HCT116 (cell line): ENCODE measurements at regions not wholly inside any gene's neighbourhood (a gene's known extent, or its start where the extent isn't known, plus 50 kb on each side); places are given as distances from the start of the nearest gene placed in this dataset.
"Not testable (repeated sequence)": the region's sequence is repeated elsewhere in the genome, so short reads cannot be mapped to it uniquely, and the experiment has no call there.

ENCODE experiments used
- ATAC-seq: fragments of 200-7000 bp; cut with Tn5 transposase; 2 replicates; pipeline ENCODE4 v1.9.1; 2020; ENCODE audit warnings: mild to moderate bottlenecking, moderate library complexity
- BruUV-seq: library from RNA; stranded (reverse); fragments of 400-500 nt; replicated peaks from 2 replicates; lab custom pipeline; 2021; lab: Mats Ljungman, UMichigan
- CTCF ChIA-PET: fragments of 300-600 bp; sonication (Branson Sonifier 250); formaldehyde crosslinking; loops from one replicate; lab custom pipeline; 2021; ENCODE audit warnings: antibody characterized with exemption; lab: Charles Lee
- POLR2A ChIA-PET: fragments of 300-600, 350-600 bp; sonication (Branson Sonifier 250); formaldehyde crosslinking; loops from one replicate; lab custom pipeline; 2021; ENCODE audit warnings: antibody characterized with exemption; lab: Charles Lee
- RAD21 ChIA-PET, 2 experiments: fragments of 300-600 bp; sonication (Branson Sonifier 250); formaldehyde crosslinking; loops; one replicate each; lab custom pipeline; 2023; ENCODE audit warnings: low total read pairs in 2 of 2; ENCODE audit not compliant: uncharacterized antibody in 2 of 2, unreplicated experiment in 2 of 2, low non-redundant PET in 1 of 2; lab: Charles Lee
- DNase-seq: peaks from one replicate; pipeline ENCODE4 v3.0.0-alpha.2; 2010; ENCODE audit warnings: low read depth, low spot score
- H2AFZ ChIP-seq: fragments of 200-600 bp; shearing (Covaris generic), sonication (generic); 2 replicates; pipeline ENCODE4 v1.6.1; 2017; ENCODE audit warnings: low read depth, mixed run types, mixed read lengths, antibody characterized with exemption, low read length; ENCODE audit not compliant: poor library complexity, severe bottlenecking
- H3K27ac ChIP-seq: 2 replicates; pipeline ENCODE4 v1.5.1; 2012; ENCODE audit warnings: low read depth, low read length
- H3K27me3 ChIP-seq: fragments of 200-600 bp; sonication (generic); 2 replicates; pipeline ENCODE4 v1.6.1; 2016; ENCODE audit warnings: mixed run types, low read length, mixed read lengths; ENCODE audit not compliant: insufficient read depth
- H3K36me3 ChIP-seq, 2 experiments: fragments of 200-500 bp in 1 of 2; fragments of 200-600 bp in 1 of 2; sonication (Bioruptor generic) in 1 of 2; sonication (generic) in 1 of 2; 2 replicates each; pipeline versions ENCODE4 v1.5.1 to v1.6.1; 2014 to 2016; ENCODE audit warnings: low read length in 2 of 2, inconsistent platforms in 1 of 2, mixed read lengths in 1 of 2, mixed run types in 1 of 2; ENCODE audit not compliant: insufficient read depth in 2 of 2, control insufficient read depth in 1 of 2
- H3K4me1 ChIP-seq, 2 experiments: fragments of 200-600 bp in 1 of 2; sonication (generic) in 1 of 2; 2 replicates each; pipeline versions ENCODE4 v1.5.1 to v1.6.1; 2012 to 2017; ENCODE audit warnings: low read length in 2 of 2, inconsistent platforms in 1 of 2, mild to moderate bottlenecking in 1 of 2, mixed read lengths in 1 of 2, mixed run types in 1 of 2, moderate library complexity in 1 of 2; ENCODE audit not compliant: insufficient read depth in 2 of 2, control insufficient read depth in 1 of 2
- H3K4me2 ChIP-seq: fragments of 200-600 bp; sonication (generic); 2 replicates; pipeline ENCODE4 v1.6.1; 2017; ENCODE audit warnings: mixed run types, low read length, mixed read lengths
- H3K4me3 ChIP-seq, 2 experiments: fragments of 200-600 bp in 1 of 2; sonication (generic) in 1 of 2; replicated peaks in 1 of 2; 2 replicates each; pipeline ENCODE4 v1.5.1; 2011 to 2016; ENCODE audit warnings: low read length in 2 of 2, control low read depth in 1 of 2, low read depth in 1 of 2, mild to moderate bottlenecking in 1 of 2, mixed read lengths in 1 of 2, mixed run types in 1 of 2
- H3K79me2 ChIP-seq: fragments of 200-600 bp; sonication (generic); 2 replicates; pipeline ENCODE4 v1.6.1; 2017; ENCODE audit warnings: mild to moderate bottlenecking, mixed run types, low read length, moderate library complexity, mixed read lengths; ENCODE audit not compliant: insufficient read depth
- H3K9ac ChIP-seq: fragments of 200-600 bp; sonication (generic); 2 replicates; pipeline ENCODE4 v1.6.1; 2016; ENCODE audit warnings: low read length, mixed read lengths
- H3K9me2 ChIP-seq: fragments of 200-600 bp; sonication (generic), shearing (Covaris generic); 2 replicates; pipeline ENCODE4 v1.6.1; 2017; ENCODE audit warnings: mixed run types, mild to moderate bottlenecking, moderate library complexity; ENCODE audit not compliant: insufficient read depth
- H3K9me3 ChIP-seq, 2 experiments: fragments of 200-500 bp in 1 of 2; fragments of 200-600 bp in 1 of 2; sonication (Bioruptor generic) in 1 of 2; sonication (generic) in 1 of 2; 2 replicates each; pipeline ENCODE4 v1.6.1; 2014 to 2017; ENCODE audit warnings: low read length in 2 of 2, mixed read lengths in 2 of 2, inconsistent platforms in 1 of 2, low read depth in 1 of 2, mild to moderate bottlenecking in 1 of 2, mixed run types in 1 of 2, moderate library complexity in 1 of 2; ENCODE audit not compliant: control insufficient read depth in 1 of 2, insufficient read depth in 1 of 2
- H4K20me1 ChIP-seq: fragments of 200-600 bp; sonication (generic), shearing (Covaris generic); 2 replicates; pipeline ENCODE4 v1.6.1; 2017; ENCODE audit warnings: mixed run types, mild to moderate bottlenecking, moderate library complexity; ENCODE audit not compliant: insufficient read depth
- EGR1 ChIP-seq: IDR thresholded peaks from 2 replicates; pipeline ENCODE4 v1.6.1; 2012; ENCODE audit warnings: low read depth
- ELF1 ChIP-seq: IDR thresholded peaks from 2 replicates; pipeline ENCODE4 v1.6.1; 2012; ENCODE audit warnings: low read depth, borderline replicate concordance
- EZH2phosphoT487 ChIP-seq: fragments of 200-600 bp; IDR thresholded peaks from 2 replicates; pipeline ENCODE4 v1.6.1; 2018; ENCODE audit warnings: antibody characterized with exemption, borderline replicate concordance
- JUND ChIP-seq: IDR thresholded peaks from 2 replicates; pipeline ENCODE4 v1.6.1; 2012
- ZNF274 ChIP-seq: fragments of 200-500 bp; sonication (Bioruptor generic); IDR thresholded peaks from 2 replicates; pipeline ENCODE4 v1.6.1; 2014; ENCODE audit warnings: mild to moderate bottlenecking, low read depth, low read length, inconsistent platforms
- intact Hi-C: fragments of 100-400 bp; cut with micrococcal nuclease; formaldehyde crosslinking; loops from 2 replicates; pipeline ENCODE4 v1.10.0; 2022
- TF ChIP-seq, protein P1 (sequence below), 3 experiments: fragments of 200-600 bp in 1 of 3; sonication (generic) in 1 of 3; IDR thresholded peaks in 2 of 3; conservative IDR thresholded peaks in 1 of 3; 2 replicates each; pipeline ENCODE4 v1.5.1; 2012 to 2017; ENCODE audit warnings: low read depth in 2 of 3, low read length in 2 of 3, antibody characterized with exemption in 1 of 3, borderline replicate concordance in 1 of 3, control low read depth in 1 of 3, mild to moderate bottlenecking in 1 of 3, mixed read lengths in 1 of 3, mixed run types in 1 of 3, moderate library complexity in 1 of 3; ENCODE audit not compliant: insufficient read depth in 1 of 3
- TF ChIP-seq, protein P2 (sequence below): IDR thresholded peaks from 2 replicates; pipeline ENCODE4 v1.6.1; 2012
- TF ChIP-seq, protein P3 (sequence below): IDR thresholded peaks from 2 replicates; pipeline ENCODE4 v1.6.1; 2012; ENCODE audit warnings: low read depth
- TF ChIP-seq, protein P4 (sequence below): IDR thresholded peaks from 2 replicates; pipeline ENCODE4 v1.6.1; 2012

DNA sequence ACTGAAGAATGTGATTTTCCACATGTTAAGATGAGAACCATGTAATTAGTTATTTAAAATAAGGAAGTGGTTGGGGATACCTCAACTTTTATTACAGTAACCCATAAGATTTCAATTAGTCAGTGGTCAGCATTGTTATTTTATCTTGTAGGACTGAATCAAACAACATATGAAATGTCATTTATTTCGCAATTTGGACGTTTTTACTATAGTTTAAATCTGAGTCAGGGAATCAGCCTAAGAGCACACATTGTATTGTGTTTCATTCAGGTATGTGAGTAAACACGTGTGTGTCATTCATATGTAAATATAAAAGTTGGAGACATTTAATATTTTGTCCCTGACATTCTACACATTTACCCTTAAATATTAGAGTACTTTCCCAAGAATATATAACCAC is 1418.7 kb downstream of the GRIK2 start (continued):
- TF ChIP-seq, protein P1, sequence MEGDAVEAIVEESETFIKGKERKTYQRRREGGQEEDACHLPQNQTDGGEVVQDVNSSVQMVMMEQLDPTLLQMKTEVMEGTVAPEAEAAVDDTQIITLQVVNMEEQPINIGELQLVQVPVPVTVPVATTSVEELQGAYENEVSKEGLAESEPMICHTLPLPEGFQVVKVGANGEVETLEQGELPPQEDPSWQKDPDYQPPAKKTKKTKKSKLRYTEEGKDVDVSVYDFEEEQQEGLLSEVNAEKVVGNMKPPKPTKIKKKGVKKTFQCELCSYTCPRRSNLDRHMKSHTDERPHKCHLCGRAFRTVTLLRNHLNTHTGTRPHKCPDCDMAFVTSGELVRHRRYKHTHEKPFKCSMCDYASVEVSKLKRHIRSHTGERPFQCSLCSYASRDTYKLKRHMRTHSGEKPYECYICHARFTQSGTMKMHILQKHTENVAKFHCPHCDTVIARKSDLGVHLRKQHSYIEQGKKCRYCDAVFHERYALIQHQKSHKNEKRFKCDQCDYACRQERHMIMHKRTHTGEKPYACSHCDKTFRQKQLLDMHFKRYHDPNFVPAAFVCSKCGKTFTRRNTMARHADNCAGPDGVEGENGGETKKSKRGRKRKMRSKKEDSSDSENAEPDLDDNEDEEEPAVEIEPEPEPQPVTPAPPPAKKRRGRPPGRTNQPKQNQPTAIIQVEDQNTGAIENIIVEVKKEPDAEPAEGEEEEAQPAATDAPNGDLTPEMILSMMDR (IDR thresholded peaks at IDR 0.05 in 2 of 3, conservative IDR thresholded peaks at IDR 0.05 in 1 of 3; ENCODE audit: borderline replicate concordance in 1 of 3, insufficient read depth in 1 of 3, low read depth in 2 of 3, low read length in 2 of 3): no peak
- TF ChIP-seq JUND: no peak
- no peak for TF ChIP-seq EGR1
- TF ChIP-seq, protein P2, sequence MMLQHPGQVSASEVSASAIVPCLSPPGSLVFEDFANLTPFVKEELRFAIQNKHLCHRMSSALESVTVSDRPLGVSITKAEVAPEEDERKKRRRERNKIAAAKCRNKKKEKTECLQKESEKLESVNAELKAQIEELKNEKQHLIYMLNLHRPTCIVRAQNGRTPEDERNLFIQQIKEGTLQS: no peak
- TF ChIP-seq ZNF274: no peak
- TF ChIP-seq, all 23 proteins: peak for 0

DNA sequence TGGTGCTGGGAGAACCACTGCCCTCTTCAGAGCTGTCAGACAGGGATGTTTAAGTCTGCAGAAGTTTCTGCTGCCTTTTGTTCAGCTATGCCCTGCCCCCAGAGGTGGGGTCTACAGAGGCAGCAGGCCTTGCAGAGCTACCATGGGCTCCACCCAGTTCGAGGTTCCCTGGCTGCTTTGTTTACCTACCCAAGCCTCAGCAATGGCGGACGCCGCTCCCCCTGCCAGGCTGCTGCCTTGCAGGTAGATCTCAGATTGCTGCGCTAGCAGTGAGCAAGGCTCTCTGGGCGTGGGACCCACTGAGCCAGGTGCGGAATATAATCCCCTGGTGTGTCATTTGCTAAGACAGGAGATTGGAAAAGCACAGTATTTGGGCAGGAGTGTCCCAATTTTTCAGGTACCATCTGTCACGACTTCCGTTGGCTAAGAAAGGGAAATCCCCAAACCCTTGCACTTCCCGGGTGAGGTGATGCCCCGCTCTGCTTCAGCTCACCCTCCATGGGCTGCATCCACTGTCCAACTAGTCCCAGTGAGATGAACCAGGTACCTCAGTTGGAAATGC is 1415.5 kb downstream of the GRIK2 start:
- H3K9me3 ChIP-seq, H4K20me1 ChIP-seq, POLR2A ChIA-PET, H3K9ac ChIP-seq, H3K27ac ChIP-seq, ATAC-seq, H3K79me2 ChIP-seq, BruUV-seq, H3K27me3 ChIP-seq, CTCF ChIA-PET, H3K36me3 ChIP-seq, H3K4me2 ChIP-seq, H2AFZ ChIP-seq, H3K9me2 ChIP-seq, DNase-seq, H3K4me3 ChIP-seq, RAD21 ChIA-PET, H3K4me1 ChIP-seq, intact Hi-C loops: not testable (repeated sequence)

DNA sequence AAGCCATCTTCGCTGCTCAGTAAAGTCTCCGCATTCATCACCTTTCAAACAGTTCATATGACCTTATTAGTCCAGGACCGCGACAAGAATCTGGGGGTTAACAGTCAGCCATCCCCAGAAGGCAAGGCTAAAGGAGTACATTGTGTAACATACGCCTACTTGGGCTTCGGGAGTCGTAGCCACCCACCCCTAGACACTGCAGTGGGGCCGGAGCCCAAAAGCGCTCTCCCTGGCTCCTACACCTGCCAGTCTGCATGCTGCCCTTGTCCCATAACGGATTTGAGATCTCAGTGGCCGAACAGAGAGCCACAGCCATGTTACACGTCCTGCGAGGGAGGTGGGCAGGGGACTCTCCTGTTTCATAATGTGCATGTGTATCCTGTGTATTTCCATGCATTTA is 1405.5 kb downstream of the GRIK2 start:
- intact Hi-C loops: no loop called here
- ATAC-seq (no peak), DNase-seq (no peak)
- Histone ChIP-seq H3K9ac (no peak overlapping the region), H3K9me3 (no peaks in the 10 kb centered on the region), H3K4me3 (no peak overlapping the region), H3K27ac (no peak overlapping the region), H4K20me1 (no peaks in the 10 kb centered on the region), H2AFZ (no peak overlapping the region), H3K36me3 (no peaks in the 10 kb centered on the region), H3K27me3 (no peaks in the 10 kb centered on the region), H3K9me2 (no peaks in the 10 kb centered on the region), H3K4me2 (no peak overlapping the region), H3K79me2 (no peaks in the 10 kb centered on the region), H3K4me1 (no peaks in the 10 kb centered on the region)
- RAD21 ChIA-PET: no interaction called here
- BruUV-seq: no TSS peak
- POLR2A ChIA-PET: no interaction called here
- TF ChIP-seq, protein P3, sequence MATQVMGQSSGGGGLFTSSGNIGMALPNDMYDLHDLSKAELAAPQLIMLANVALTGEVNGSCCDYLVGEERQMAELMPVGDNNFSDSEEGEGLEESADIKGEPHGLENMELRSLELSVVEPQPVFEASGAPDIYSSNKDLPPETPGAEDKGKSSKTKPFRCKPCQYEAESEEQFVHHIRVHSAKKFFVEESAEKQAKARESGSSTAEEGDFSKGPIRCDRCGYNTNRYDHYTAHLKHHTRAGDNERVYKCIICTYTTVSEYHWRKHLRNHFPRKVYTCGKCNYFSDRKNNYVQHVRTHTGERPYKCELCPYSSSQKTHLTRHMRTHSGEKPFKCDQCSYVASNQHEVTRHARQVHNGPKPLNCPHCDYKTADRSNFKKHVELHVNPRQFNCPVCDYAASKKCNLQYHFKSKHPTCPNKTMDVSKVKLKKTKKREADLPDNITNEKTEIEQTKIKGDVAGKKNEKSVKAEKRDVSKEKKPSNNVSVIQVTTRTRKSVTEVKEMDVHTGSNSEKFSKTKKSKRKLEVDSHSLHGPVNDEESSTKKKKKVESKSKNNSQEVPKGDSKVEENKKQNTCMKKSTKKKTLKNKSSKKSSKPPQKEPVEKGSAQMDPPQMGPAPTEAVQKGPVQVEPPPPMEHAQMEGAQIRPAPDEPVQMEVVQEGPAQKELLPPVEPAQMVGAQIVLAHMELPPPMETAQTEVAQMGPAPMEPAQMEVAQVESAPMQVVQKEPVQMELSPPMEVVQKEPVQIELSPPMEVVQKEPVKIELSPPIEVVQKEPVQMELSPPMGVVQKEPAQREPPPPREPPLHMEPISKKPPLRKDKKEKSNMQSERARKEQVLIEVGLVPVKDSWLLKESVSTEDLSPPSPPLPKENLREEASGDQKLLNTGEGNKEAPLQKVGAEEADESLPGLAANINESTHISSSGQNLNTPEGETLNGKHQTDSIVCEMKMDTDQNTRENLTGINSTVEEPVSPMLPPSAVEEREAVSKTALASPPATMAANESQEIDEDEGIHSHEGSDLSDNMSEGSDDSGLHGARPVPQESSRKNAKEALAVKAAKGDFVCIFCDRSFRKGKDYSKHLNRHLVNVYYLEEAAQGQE: no peak
- TF ChIP-seq, protein P1 (IDR thresholded peaks at IDR 0.05 in 2 of 3, conservative IDR thresholded peaks at IDR 0.05 in 1 of 3; ENCODE audit: borderline replicate concordance in 1 of 3, insufficient read depth in 1 of 3, low read depth in 2 of 3, low read length in 2 of 3): no peak
- TF ChIP-seq, protein P4, sequence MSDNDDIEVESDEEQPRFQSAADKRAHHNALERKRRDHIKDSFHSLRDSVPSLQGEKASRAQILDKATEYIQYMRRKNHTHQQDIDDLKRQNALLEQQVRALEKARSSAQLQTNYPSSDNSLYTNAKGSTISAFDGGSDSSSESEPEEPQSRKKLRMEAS: no peak
- TF ChIP-seq ELF1 (no peak), EZH2phosphoT487 (no peak)
- CTCF ChIA-PET: no interaction called here
